ENCODE measurements at regions not wholly inside any gene's neighbourhood (a gene's known extent, or its start where the extent isn't known, plus 50 kb on each side); places are given as distances from the start of the nearest gene placed in this dataset.

GRCh38 chr4:111991163-111991562 is 154.1 kb upstream of the FAM241A start:
- TF ChIP-seq MAX (CRISPR knock-in tag; IDR thresholded peaks at IDR 0.05) (no peak), ZNF121 (CRISPR knock-in tag; conservative IDR thresholded peaks at IDR 0.05) (no peak)
- TF ChIP-seq, protein P1, sequence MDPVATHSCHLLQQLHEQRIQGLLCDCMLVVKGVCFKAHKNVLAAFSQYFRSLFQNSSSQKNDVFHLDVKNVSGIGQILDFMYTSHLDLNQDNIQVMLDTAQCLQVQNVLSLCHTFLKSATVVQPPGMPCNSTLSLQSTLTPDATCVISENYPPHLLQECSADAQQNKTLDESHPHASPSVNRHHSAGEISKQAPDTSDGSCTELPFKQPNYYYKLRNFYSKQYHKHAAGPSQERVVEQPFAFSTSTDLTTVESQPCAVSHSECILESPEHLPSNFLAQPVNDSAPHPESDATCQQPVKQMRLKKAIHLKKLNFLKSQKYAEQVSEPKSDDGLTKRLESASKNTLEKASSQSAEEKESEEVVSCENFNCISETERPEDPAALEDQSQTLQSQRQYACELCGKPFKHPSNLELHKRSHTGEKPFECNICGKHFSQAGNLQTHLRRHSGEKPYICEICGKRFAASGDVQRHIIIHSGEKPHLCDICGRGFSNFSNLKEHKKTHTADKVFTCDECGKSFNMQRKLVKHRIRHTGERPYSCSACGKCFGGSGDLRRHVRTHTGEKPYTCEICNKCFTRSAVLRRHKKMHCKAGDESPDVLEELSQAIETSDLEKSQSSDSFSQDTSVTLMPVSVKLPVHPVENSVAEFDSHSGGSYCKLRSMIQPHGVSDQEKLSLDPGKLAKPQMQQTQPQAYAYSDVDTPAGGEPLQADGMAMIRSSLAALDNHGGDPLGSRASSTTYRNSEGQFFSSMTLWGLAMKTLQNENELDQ (CRISPR knock-in tag; IDR thresholded peaks at IDR 0.05; ENCODE audit: borderline replicate concordance) = no peak
